Endothelial cell of umbilical vein (primary cell): ENCODE measurements at regions not wholly inside any gene's neighbourhood (a gene's known extent, or its start where the extent isn't known, plus 50 kb on each side); places are given as distances from the start of the nearest gene placed in this dataset.

ENCODE experiments used
- BruUV-seq: library from RNA; stranded (reverse); fragments of 400-500 nt; replicated peaks from 2 replicates; lab custom pipeline; 2021; lab: Mats Ljungman, UMichigan
- CTCF ChIA-PET: fragments of 300-600, 350-600 bp; sonication (Branson Sonifier 250); formaldehyde crosslinking; loops from one replicate; lab custom pipeline; 2021; ENCODE audit warnings: antibody characterized with exemption, inconsistent platforms; lab: Charles Lee
- POLR2A ChIA-PET: fragments of 300-600, 350-600 bp; sonication (Branson Sonifier 250); formaldehyde crosslinking; loops from one replicate; lab custom pipeline; 2021; ENCODE audit warnings: antibody characterized with exemption, inconsistent platforms; lab: Charles Lee
- DNase-seq: peaks from one replicate; pipeline ENCODE4 v3.0.0-alpha.2; 2011; ENCODE audit warnings: low read depth, low spot score
- FAIRE-seq: peaks from 2 replicates; lab custom pipeline; 2011; peaks lifted over from hg19 to GRCh38; lab: Jason Lieb, UNC
- H2AFZ ChIP-seq: 2 replicates; pipeline ENCODE4 v1.6.0; 2012; ENCODE audit warnings: low read depth, low read length, control low read depth, inconsistent platforms
- H3K27ac ChIP-seq: 2 replicates; pipeline ENCODE4 v1.5.1; 2011; ENCODE audit warnings: low read depth, mild to moderate bottlenecking, control low read depth, low read length, moderate library complexity; ENCODE audit not compliant: insufficient read depth
- H3K27me3 ChIP-seq, 2 experiments: 2 replicates each; pipeline versions ENCODE4 v1.6.0 to v1.6.1; 2011; ENCODE audit warnings: low read length in 2 of 2, mixed read lengths in 1 of 2; ENCODE audit not compliant: control insufficient read depth in 2 of 2, insufficient read depth in 2 of 2
- H3K36me3 ChIP-seq, 2 experiments: 2 replicates in 1 of 2; 3 replicates in 1 of 2; pipeline ENCODE4 v1.5.1; 2011; ENCODE audit warnings: low read length in 2 of 2, mild to moderate bottlenecking in 1 of 2, moderate library complexity in 1 of 2; ENCODE audit not compliant: control insufficient read depth in 2 of 2, insufficient read depth in 2 of 2; ENCODE audit errors: extremely low read depth in 1 of 2
- H3K4me1 ChIP-seq: 3 replicates; pipeline ENCODE4 v1.5.1; 2011; ENCODE audit warnings: mild to moderate bottlenecking, low read length; ENCODE audit not compliant: control insufficient read depth, insufficient read depth; ENCODE audit errors: extremely low read depth
- H3K4me2 ChIP-seq: 2 replicates; pipeline ENCODE4 v1.6.1; 2011; ENCODE audit warnings: low read length, control low read depth, mixed read lengths; ENCODE audit not compliant: insufficient read depth
- H3K4me3 ChIP-seq, 3 experiments: fragments of 200-600 bp in 1 of 3; sonication (generic), shearing (Covaris generic) in 1 of 3; replicated peaks in 1 of 3; 2 replicates each; pipeline ENCODE4 v1.5.1; 2011 to 2016; ENCODE audit warnings: control low read depth in 3 of 3, low read length in 3 of 3, mild to moderate bottlenecking in 2 of 3, inconsistent platforms in 1 of 3, low read depth in 1 of 3, moderate library complexity in 1 of 3; ENCODE audit not compliant: insufficient read depth in 1 of 3
- H3K79me2 ChIP-seq: 2 replicates; pipeline ENCODE4 v1.6.0; 2012; ENCODE audit warnings: low read length, inconsistent platforms; ENCODE audit not compliant: control insufficient read depth, insufficient read depth
- H3K9ac ChIP-seq: replicated peaks from 2 replicates; pipeline ENCODE3; 2011; ENCODE audit warnings: low read length, control low read depth; ENCODE audit not compliant: insufficient read depth; ENCODE audit errors: extremely low read depth
- H3K9me1 ChIP-seq: replicated peaks from 3 replicates; pipeline ENCODE4 v1.6.0; 2011; ENCODE audit warnings: mild to moderate bottlenecking, low read length; ENCODE audit not compliant: control insufficient read depth, insufficient read depth; ENCODE audit errors: extremely low read depth
- H3K9me3 ChIP-seq: replicated peaks from 2 replicates; pipeline ENCODE4 v1.5.1; 2012; ENCODE audit warnings: low read length, inconsistent platforms; ENCODE audit not compliant: control insufficient read depth, insufficient read depth
- H4K20me1 ChIP-seq: replicated peaks from 2 replicates; pipeline ENCODE3; 2011; ENCODE audit warnings: mild to moderate bottlenecking, low read length; ENCODE audit not compliant: control insufficient read depth, insufficient read depth; ENCODE audit errors: extremely low read depth
- CTCF ChIP-seq, 2 donors: IDR thresholded peaks; 1 replicate in 1 of 2; 2 replicates in 1 of 2; pipeline ENCODE4 v1.5.1; 2011; ENCODE audit warnings: low read length in 2 of 2, mild to moderate bottlenecking in 2 of 2, moderate library complexity in 2 of 2, control low read depth in 1 of 2, inconsistent platforms in 1 of 2, low read depth in 1 of 2; ENCODE audit not compliant: insufficient read depth in 1 of 2; ENCODE audit errors: extremely low read depth in 1 of 2
- EZH2 ChIP-seq: IDR thresholded peaks from 2 replicates; pipeline ENCODE4 v1.6.1; 2012; ENCODE audit warnings: borderline replicate concordance, low read depth, mild to moderate bottlenecking, moderate library complexity, low read length, inconsistent platforms; ENCODE audit not compliant: severe bottlenecking
- FOS ChIP-seq: IDR thresholded peaks from 2 replicates; pipeline ENCODE4 v1.6.1; 2011; ENCODE audit warnings: mild to moderate bottlenecking, low read length, moderate library complexity, borderline replicate concordance; ENCODE audit not compliant: insufficient read depth
- MAX ChIP-seq: IDR thresholded peaks from 2 replicates; pipeline ENCODE4 v1.6.1; 2011; ENCODE audit not compliant: insufficient read depth, insufficient read length
- MYC ChIP-seq: IDR thresholded peaks from one replicate; pipeline ENCODE4 v1.6.1; 2011; ENCODE audit warnings: mild to moderate bottlenecking, low read depth, low read length
- POLR2A ChIP-seq: IDR thresholded peaks from 2 replicates; pipeline ENCODE4 v1.6.1; 2012; ENCODE audit warnings: low read depth, mild to moderate bottlenecking, control low read depth, low read length
- dilution Hi-C: fragments of 300-500 bp; cut with MboI; formaldehyde crosslinking; loops from one replicate; pipeline ENCODE4 v1.15.0; 2019; ENCODE audit warnings: low sequenced_read_pairs; ENCODE audit not compliant: extremely low pct_ligation_motif_present
- intact Hi-C: fragments of 100-400 bp; cut with micrococcal nuclease; formaldehyde crosslinking; loops from one replicate; pipeline ENCODE4 v1.10.0; 2022

- H3K4me2 ChIP-seq, result no peak overlapping the region
Measured at GRCh38 chr12:83361071-83361470, 674.4 kb downstream of the TMTC2 start.

More at GRCh38 chr12:83361071-83361470, 674.4 kb downstream of the TMTC2 start:
- Histone ChIP-seq H3K27ac (no peak overlapping the region), H3K9me3 (no peaks in the 10 kb centered on the region), H3K9me1 (no peaks in the 10 kb centered on the region), H3K79me2 (no peaks in the 10 kb centered on the region), H3K9ac (no peak overlapping the region), H3K36me3 (no peaks in the 10 kb centered on the region), H4K20me1 (no peaks in the 10 kb centered on the region), H3K27me3 (no peaks in the 10 kb centered on the region), H3K4me3 (no peak overlapping the region), H3K4me1 (no peaks in the 10 kb centered on the region), H2AFZ (no peak overlapping the region)
- dilution Hi-C loops (no loop called here), intact Hi-C loops (no loop called here)
- CTCF ChIA-PET, result no interaction called here
- POLR2A ChIA-PET, result no interaction called here
- TF ChIP-seq FOS (no peak), MYC (no peak), EZH2 (no peak), POLR2A (no peak), CTCF (IDR thresholded peaks at IDR 0.05; ENCODE audit: extremely low read depth in 1 of 2, insufficient read depth in 1 of 2, low read depth in 1 of 2, low read length in 2 of 2) (no peak), MAX (no peak)
- BruUV-seq, result no TSS peak
- DNase-seq (no peak), FAIRE-seq (no peak)
